Chondrocyte (in vitro differentiated cells): ENCODE measurements at regions not wholly inside any gene's neighbourhood (a gene's known extent, or its start where the extent isn't known, plus 50 kb on each side); places are given as distances from the start of the nearest gene placed in this dataset.
"Not testable (repeated sequence)": the region's sequence is repeated elsewhere in the genome, so short reads cannot be mapped to it uniquely, and the experiment has no call there.

ENCODE experiments used
- DNase-seq: peaks from one replicate; pipeline ENCODE4 v3.0.0; 2021; ENCODE audit warnings: mixed read lengths, low spot score
- H3K27ac Mint-ChIP-seq: one replicate; pipeline ENCODE4 v1.8.0; 2021; ENCODE audit warnings: mild to moderate bottlenecking, moderate library complexity, mixed read lengths; ENCODE audit not compliant: unreplicated experiment
- H3K27me3 Mint-ChIP-seq: 2 replicates; pipeline ENCODE4 v1.8.0; 2021; ENCODE audit warnings: low read depth, mixed read lengths
- H3K36me3 Mint-ChIP-seq: 2 replicates; pipeline ENCODE4 v1.8.0; 2021; ENCODE audit warnings: low read depth, mixed read lengths
- H3K4me1 Mint-ChIP-seq: 2 replicates; pipeline ENCODE4 v1.8.0; 2021; ENCODE audit warnings: low read depth, mild to moderate bottlenecking, mixed read lengths
- H3K4me3 Mint-ChIP-seq: one replicate; pipeline ENCODE4 v1.8.0; 2021; ENCODE audit warnings: mild to moderate bottlenecking, moderate library complexity, mixed read lengths; ENCODE audit not compliant: unreplicated experiment
- H3K9me3 Mint-ChIP-seq: 2 replicates; pipeline ENCODE4 v1.8.0; 2021; ENCODE audit warnings: low read depth, mixed read lengths
- TF ChIP-seq, protein P1 (sequence below): fragments of 200-600 bp; sonication (generic); IDR thresholded peaks from 2 replicates; pipeline ENCODE4 v1.5.0; 2021; ENCODE audit warnings: antibody characterized with exemption, mild to moderate bottlenecking, moderate library complexity

DNA sequence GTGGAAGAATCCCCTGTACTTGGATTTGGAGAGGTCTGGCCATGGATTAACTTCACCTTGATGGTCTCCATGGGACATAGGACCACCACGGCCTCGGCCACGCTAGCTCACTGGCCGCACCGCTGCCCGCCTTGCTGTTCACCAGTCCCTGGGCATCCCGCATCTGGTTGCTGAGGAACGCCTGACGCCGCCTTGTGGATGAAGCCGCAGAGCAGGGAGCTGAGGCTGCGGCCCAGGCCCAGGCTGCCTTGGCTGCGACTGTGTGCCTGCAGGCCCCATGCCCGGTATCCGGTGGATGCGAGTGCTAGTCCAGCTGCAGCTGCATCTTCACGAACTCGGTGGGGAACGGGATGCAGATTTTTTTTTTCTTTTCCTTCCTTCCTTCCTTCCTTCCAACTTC, 1407.1 kb downstream of the UQCRFS1 start:
- TF ChIP-seq, protein P1, sequence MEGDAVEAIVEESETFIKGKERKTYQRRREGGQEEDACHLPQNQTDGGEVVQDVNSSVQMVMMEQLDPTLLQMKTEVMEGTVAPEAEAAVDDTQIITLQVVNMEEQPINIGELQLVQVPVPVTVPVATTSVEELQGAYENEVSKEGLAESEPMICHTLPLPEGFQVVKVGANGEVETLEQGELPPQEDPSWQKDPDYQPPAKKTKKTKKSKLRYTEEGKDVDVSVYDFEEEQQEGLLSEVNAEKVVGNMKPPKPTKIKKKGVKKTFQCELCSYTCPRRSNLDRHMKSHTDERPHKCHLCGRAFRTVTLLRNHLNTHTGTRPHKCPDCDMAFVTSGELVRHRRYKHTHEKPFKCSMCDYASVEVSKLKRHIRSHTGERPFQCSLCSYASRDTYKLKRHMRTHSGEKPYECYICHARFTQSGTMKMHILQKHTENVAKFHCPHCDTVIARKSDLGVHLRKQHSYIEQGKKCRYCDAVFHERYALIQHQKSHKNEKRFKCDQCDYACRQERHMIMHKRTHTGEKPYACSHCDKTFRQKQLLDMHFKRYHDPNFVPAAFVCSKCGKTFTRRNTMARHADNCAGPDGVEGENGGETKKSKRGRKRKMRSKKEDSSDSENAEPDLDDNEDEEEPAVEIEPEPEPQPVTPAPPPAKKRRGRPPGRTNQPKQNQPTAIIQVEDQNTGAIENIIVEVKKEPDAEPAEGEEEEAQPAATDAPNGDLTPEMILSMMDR = no peak
- no peak for DNase-seq
- Mint-ChIP-seq H3K27ac (no peak overlapping the region), H3K36me3 (peaks cover 3% of the 10 kb centered on the region), H3K27me3 (no peaks in the 10 kb centered on the region), H3K9me3 (peaks cover 8% of the 10 kb centered on the region), H3K4me3 (no peak overlapping the region), H3K4me1 (no peaks in the 10 kb centered on the region)

DNA sequence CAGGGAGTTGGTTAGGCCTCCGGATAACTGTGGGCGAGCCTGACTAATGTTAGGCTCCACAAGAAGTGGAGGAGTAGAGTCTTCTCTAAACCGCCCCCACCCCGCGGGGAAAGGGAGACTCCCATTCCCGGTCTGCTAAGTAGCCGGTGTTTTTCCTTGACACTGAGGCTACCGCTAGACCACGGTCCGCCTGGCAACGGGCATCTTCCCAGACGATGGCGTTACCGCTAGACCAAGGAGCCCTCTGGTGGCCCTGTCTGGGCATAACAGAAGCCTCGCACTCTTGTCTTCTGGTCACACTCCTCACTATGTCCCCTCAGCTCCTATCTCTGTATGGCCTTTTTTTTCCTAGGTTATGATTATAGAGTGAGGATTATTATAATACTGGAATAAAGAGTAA, 1410.7 kb downstream of the UQCRFS1 start:
- H3K4me3 Mint-ChIP-seq, H3K27ac Mint-ChIP-seq, DNase-seq, H3K4me1 Mint-ChIP-seq, H3K9me3 Mint-ChIP-seq, H3K27me3 Mint-ChIP-seq, H3K36me3 Mint-ChIP-seq: not testable (repeated sequence)
- TF ChIP-seq, protein P1 = peak; percentile 72

DNA sequence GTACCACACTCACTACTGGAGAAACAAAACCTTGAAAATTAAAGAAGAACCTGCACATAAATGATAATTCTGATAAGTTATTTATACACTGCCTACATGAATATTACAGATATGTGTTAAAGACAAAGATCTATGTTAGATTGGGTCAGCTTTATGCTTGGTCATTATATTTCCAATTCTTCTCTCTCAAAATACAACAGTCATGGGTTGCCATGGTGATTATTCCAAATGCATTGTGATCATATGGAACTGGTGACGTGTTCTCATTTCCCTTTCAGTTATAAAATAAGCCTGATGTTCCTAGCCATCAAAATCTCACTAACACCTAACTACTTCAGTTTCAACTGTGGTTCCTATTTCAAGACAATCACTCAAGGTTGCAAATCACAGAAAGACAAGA, 1416.4 kb downstream of the UQCRFS1 start:
- peaks cover 6% of the 10 kb centered on the region for H3K36me3 Mint-ChIP-seq
- H3K4me1 Mint-ChIP-seq = peaks cover 14% of the 10 kb centered on the region
- no peak overlapping the region for H3K27ac Mint-ChIP-seq
- TF ChIP-seq, protein P1 = no peak
- DNase-seq = no peak
- H3K4me3 Mint-ChIP-seq = no peak overlapping the region
- H3K27me3 Mint-ChIP-seq = no peaks in the 10 kb centered on the region
- H3K9me3 Mint-ChIP-seq = no peaks in the 10 kb centered on the region

DNA sequence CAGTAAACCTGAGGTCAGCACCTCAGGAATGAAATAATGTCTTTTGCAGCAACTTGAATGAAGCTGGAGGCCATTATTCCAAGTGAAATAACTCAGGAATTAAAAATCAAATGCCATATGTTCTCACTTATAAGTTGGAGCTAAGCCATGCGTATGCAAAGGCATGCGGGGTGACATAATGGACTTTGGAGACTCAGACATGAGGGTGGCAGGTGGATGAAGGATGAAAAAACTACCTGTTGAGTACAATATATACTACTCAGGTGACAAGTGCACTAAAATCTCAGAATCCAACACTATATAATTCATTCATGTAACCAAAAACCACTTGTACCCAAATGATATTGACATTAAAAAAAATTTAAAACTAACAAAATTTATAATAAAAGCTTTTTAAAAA, 1416.9 kb downstream of the UQCRFS1 start:
- H3K27me3 Mint-ChIP-seq = no peaks in the 10 kb centered on the region
- H3K4me3 Mint-ChIP-seq = no peak overlapping the region
- TF ChIP-seq, protein P1 = no peak
- DNase-seq = no peak
- no peaks in the 10 kb centered on the region for H3K9me3 Mint-ChIP-seq
- H3K27ac Mint-ChIP-seq = no peak overlapping the region
- peaks cover 6% of the 10 kb centered on the region for H3K36me3 Mint-ChIP-seq
- H3K4me1 Mint-ChIP-seq = peaks cover 14% of the 10 kb centered on the region

DNA sequence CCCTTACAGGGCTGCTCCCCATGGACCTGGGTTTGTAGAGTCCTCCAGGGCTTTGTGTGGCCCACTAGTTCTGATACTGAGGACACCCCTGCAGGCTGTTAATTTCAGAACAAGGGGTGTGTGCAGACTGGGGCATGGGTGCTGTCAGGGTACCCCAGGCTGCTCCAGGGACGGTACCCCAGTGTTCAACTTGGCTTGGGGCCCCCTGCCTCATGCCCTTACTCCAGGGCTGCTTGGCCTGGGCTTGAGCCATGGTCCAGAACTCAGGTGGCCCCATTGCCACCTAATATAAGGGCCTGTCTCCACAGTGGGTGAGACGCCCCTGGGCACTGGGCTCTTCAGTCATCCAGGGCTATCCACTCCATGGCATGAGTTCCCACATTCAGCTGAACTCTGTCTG, 1417.6 kb downstream of the UQCRFS1 start:
- no peaks in the 10 kb centered on the region for H3K27me3 Mint-ChIP-seq
- H3K9me3 Mint-ChIP-seq = peaks cover 4% of the 10 kb centered on the region
- H3K27ac Mint-ChIP-seq = no peak overlapping the region
- DNase-seq = no peak
- TF ChIP-seq, protein P1 = no peak
- peaks cover 11% of the 10 kb centered on the region for H3K36me3 Mint-ChIP-seq
- no peak overlapping the region for H3K4me3 Mint-ChIP-seq
- H3K4me1 Mint-ChIP-seq = peaks cover 20% of the 10 kb centered on the region
